ENCODE measurements at regions not wholly inside any gene's neighbourhood (a gene's known extent, or its start where the extent isn't known, plus 50 kb on each side); places are given as distances from the start of the nearest gene placed in this dataset.

DNA sequence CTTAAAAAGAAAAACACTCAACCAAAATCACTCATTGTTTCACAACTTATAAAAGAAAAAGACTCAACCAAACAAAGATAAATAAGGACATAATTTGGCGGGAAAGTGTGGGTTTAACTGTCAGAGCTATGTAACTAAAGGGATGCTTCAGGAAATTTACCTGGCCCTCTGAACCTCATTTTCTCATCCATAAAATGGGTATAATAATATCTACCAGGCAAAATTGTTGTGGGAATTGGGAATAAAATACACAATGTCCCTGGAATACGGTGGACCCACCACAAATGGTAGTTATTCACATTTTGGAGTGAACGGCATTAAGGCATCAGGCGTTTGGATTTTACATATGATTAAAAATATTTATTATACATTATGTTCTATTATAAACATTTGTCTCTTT is 228.5 kb upstream of the ANKRD55 start:
- H3K4me3 ChIP-seq: no peak overlapping the region
- 83% methylated on average over 4 of the region's 4 CpGs for WGBS
- H3K27me3 ChIP-seq: no peaks in the 10 kb centered on the region
- no peak for TF ChIP-seq POLR2AphosphoS5 (IDR thresholded peaks at IDR 0.05)
- TF ChIP-seq, protein P1, sequence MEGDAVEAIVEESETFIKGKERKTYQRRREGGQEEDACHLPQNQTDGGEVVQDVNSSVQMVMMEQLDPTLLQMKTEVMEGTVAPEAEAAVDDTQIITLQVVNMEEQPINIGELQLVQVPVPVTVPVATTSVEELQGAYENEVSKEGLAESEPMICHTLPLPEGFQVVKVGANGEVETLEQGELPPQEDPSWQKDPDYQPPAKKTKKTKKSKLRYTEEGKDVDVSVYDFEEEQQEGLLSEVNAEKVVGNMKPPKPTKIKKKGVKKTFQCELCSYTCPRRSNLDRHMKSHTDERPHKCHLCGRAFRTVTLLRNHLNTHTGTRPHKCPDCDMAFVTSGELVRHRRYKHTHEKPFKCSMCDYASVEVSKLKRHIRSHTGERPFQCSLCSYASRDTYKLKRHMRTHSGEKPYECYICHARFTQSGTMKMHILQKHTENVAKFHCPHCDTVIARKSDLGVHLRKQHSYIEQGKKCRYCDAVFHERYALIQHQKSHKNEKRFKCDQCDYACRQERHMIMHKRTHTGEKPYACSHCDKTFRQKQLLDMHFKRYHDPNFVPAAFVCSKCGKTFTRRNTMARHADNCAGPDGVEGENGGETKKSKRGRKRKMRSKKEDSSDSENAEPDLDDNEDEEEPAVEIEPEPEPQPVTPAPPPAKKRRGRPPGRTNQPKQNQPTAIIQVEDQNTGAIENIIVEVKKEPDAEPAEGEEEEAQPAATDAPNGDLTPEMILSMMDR (IDR thresholded peaks at IDR 0.05): no peak
- no peak for TF ChIP-seq POLR2A (IDR thresholded peaks at IDR 0.05)
- no peak for TF ChIP-seq EP300 (IDR thresholded peaks at IDR 0.05)
- no peaks in the 10 kb centered on the region for H3K9me3 ChIP-seq
- no peak for DNase-seq (ENCODE audit: low spot score in 2 of 2)
- no peak overlapping the region for H3K27ac ChIP-seq
- H3K36me3 ChIP-seq: no peaks in the 10 kb centered on the region
- peaks cover 64% of the 10 kb centered on the region for H3K4me1 ChIP-seq

GRCh38 chr5:56460681-56461191 is 227.6 kb upstream of the ANKRD55 start:
- Histone ChIP-seq H3K4me3 (no peak overlapping the region), H3K9me3 (no peaks in the 10 kb centered on the region), H3K27me3 (no peaks in the 10 kb centered on the region), H3K4me1 (peaks cover 56% of the 10 kb centered on the region), H3K27ac (peak overlapping the region; percentile 45), H3K36me3 (no peaks in the 10 kb centered on the region)
- TF ChIP-seq POLR2A (IDR thresholded peaks at IDR 0.05) (no peak), POLR2AphosphoS5 (IDR thresholded peaks at IDR 0.05) (no peak), EP300 (IDR thresholded peaks at IDR 0.05) (no peak)
- TF ChIP-seq, protein P1 (IDR thresholded peaks at IDR 0.05): no peak
- no peak for DNase-seq (ENCODE audit: low spot score in 2 of 2)
- 36% methylated on average over 5 of the region's 5 CpGs for WGBS

DNA sequence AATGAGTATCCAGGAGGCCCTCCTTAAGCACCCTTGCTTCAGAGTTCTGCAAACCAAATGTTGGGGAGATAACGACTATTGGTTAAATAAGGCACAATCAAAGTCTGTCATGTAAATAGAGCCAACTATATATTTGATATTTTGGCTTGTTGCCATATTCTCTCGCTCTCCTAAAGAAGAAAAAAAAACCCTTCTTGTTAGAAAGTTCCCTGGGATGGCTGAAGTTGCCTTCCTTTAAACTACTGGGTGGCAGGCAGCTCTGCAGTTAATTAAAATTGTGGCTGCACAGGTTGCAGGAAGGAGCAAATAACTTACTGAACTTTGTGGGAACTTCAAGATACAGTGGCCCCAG is 227.0 kb upstream of the ANKRD55 start:
- Histone ChIP-seq H3K4me1 (peaks cover 50% of the 10 kb centered on the region), H3K27ac (peak overlapping the region; percentile 45), H3K9me3 (no peaks in the 10 kb centered on the region), H3K27me3 (no peaks in the 10 kb centered on the region), H3K36me3 (no peaks in the 10 kb centered on the region), H3K4me3 (no peak overlapping the region)
- WGBS: 37% methylated on average over 2 of the region's 2 CpGs
- DNase-seq (ENCODE audit: low spot score in 2 of 2): no peak
- TF ChIP-seq, protein P1 (IDR thresholded peaks at IDR 0.05): no peak
- no peak for TF ChIP-seq EP300 (IDR thresholded peaks at IDR 0.05)
- no peak for TF ChIP-seq POLR2A (IDR thresholded peaks at IDR 0.05)
- TF ChIP-seq POLR2AphosphoS5 (IDR thresholded peaks at IDR 0.05): no peak

GRCh38 chr5:56459394-56460194 is 226.5 kb upstream of the ANKRD55 start:
- no peak for DNase-seq (ENCODE audit: low spot score in 2 of 2)
- Histone ChIP-seq H3K27me3 (no peaks in the 10 kb centered on the region), H3K4me1 (peaks cover 44% of the 10 kb centered on the region), H3K36me3 (no peaks in the 10 kb centered on the region), H3K4me3 (no peak overlapping the region), H3K9me3 (no peaks in the 10 kb centered on the region), H3K27ac (no peak overlapping the region)
- 51% methylated on average over 6 of the region's 6 CpGs for WGBS
- TF ChIP-seq POLR2A (IDR thresholded peaks at IDR 0.05) (no peak), POLR2AphosphoS5 (IDR thresholded peaks at IDR 0.05) (no peak), EP300 (IDR thresholded peaks at IDR 0.05) (no peak)
- TF ChIP-seq, protein P1 (IDR thresholded peaks at IDR 0.05): no peak

- H3K27ac ChIP-seq: peak overlapping the region; percentile 22
- no peak overlapping the region for H3K4me3 ChIP-seq
- 41% methylated on average over 8 of the region's 8 CpGs for WGBS
- no peaks in the 10 kb centered on the region for H3K9me3 ChIP-seq
- no peaks in the 10 kb centered on the region for H3K27me3 ChIP-seq
- no peak for DNase-seq (ENCODE audit: low spot score in 2 of 2)
- peaks cover 37% of the 10 kb centered on the region for H3K4me1 ChIP-seq
- no peaks in the 10 kb centered on the region for H3K36me3 ChIP-seq
- TF ChIP-seq, protein P1 (IDR thresholded peaks at IDR 0.05): no peak
- TF ChIP-seq POLR2A (IDR thresholded peaks at IDR 0.05): no peak
Measured at GRCh38 chr5:56457887-56458812, 225.0 kb upstream of the ANKRD55 start.

Data from suprapubic skin (tissue), 4 donors.